H1 (cell line): ENCODE measurements at regions not wholly inside any gene's neighbourhood (a gene's known extent, or its start where the extent isn't known, plus 50 kb on each side); places are given as distances from the start of the nearest gene placed in this dataset.

Experiments
- GTF2F1 ChIP-seq: IDR thresholded peaks from 2 replicates; pipeline ENCODE4 v1.6.1; 2012; ENCODE audit warnings: low read depth, low read length, improper control_type of control experiment, borderline replicate concordance
- HDAC6 ChIP-seq: IDR thresholded peaks from one replicate; pipeline ENCODE4 v1.7.1; 2012; ENCODE audit warnings: low read depth, mild to moderate bottlenecking, inconsistent platforms, low read length, moderate library complexity
- RBBP5 ChIP-seq: IDR thresholded peaks from 2 replicates; pipeline ENCODE4 v1.7.1; 2012; ENCODE audit warnings: low read depth, mild to moderate bottlenecking, inconsistent platforms, low read length, moderate library complexity, borderline replicate concordance
- SUZ12 ChIP-seq: fragments of 200-600 bp; sonication (generic); IDR thresholded peaks from 2 replicates; pipeline ENCODE4 v1.6.1; 2012; ENCODE audit warnings: mild to moderate bottlenecking, inconsistent platforms, low read length, moderate library complexity, mixed read lengths
- TAF7 ChIP-seq: optimal IDR thresholded peaks from 2 replicates; pipeline ENCODE3; 2011; ENCODE audit warnings: low read depth, mild to moderate bottlenecking, inconsistent platforms, low read length, moderate library complexity, borderline replicate concordance

- TF ChIP-seq RBBP5 (no peak), GTF2F1 (no peak), TAF7 (no peak), HDAC6 (no peak), SUZ12 (no peak)
- TF ChIP-seq, all 59 proteins: peak for 0
Measured at GRCh38 chr1:217077426-217077825, 354.2 kb upstream of the ESRRG start (continued).
